GM12873 (cell line): ENCODE measurements at regions not wholly inside any gene's neighbourhood (a gene's known extent, or its start where the extent isn't known, plus 50 kb on each side); places are given as distances from the start of the nearest gene placed in this dataset.

Experiments
- CTCF ChIP-seq: IDR thresholded peaks from 2 replicates; pipeline ENCODE4 v1.5.1; 2012; ENCODE audit warnings: low read depth, mild to moderate bottlenecking, moderate library complexity, low read length, control low read depth; ENCODE audit not compliant: insufficient read depth; ENCODE audit errors: missing control alignments

- no peak for TF ChIP-seq CTCF
Observed at GRCh38 chr2:56109994-56110393, 73.8 kb upstream of the CCDC85A start.

- no peak for TF ChIP-seq CTCF
Observed at GRCh38 chr2:56113382-56113975, 70.3 kb upstream of the CCDC85A start.

- TF ChIP-seq CTCF, result no peak
Observed at GRCh38 chr2:56117764-56118163, 66.0 kb upstream of the CCDC85A start.

- TF ChIP-seq CTCF, result no peak
Observed at GRCh38 chr2:56118474-56118873, 65.3 kb upstream of the CCDC85A start.

- TF ChIP-seq CTCF, result no peak
Observed at GRCh38 chr2:56121995-56122394, 61.8 kb upstream of the CCDC85A start.

- TF ChIP-seq CTCF, result no peak
Observed at GRCh38 chr2:56123538-56123937, 60.3 kb upstream of the CCDC85A start.

- no peak for TF ChIP-seq CTCF
Observed at GRCh38 chr2:56127010-56127409, 56.8 kb upstream of the CCDC85A start.
